ENCODE measurements at regions not wholly inside any gene's neighbourhood (a gene's known extent, or its start where the extent isn't known, plus 50 kb on each side); places are given as distances from the start of the nearest gene placed in this dataset.
"Not testable (repeated sequence)": the region's sequence is repeated elsewhere in the genome, so short reads cannot be mapped to it uniquely, and the experiment has no call there.

GRCh38 chr10:4633186-4633585, 192.8 kb upstream of the AKR1E2 start:
- no peak for DNase-seq

DNA sequence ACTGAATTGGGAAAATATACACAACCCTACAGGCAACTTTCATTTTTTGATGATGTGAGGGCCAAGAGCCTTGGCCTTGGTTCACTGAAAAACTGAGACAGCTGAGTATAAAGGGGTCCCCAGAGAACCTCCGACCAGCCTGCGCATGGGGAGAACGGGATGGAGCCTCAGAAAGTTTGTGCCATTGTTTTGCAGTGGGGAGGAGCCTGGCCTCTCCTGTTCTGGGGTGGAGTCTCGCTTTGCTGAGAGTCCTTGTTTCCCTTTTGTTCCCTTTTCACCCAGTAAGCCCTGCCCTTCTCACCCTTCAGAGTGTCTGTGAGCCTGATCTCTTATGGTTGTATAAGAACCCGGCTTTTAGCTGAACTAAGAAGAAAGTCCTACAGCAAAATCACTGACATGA, 193.2 kb upstream of the AKR1E2 start:
- no peak for DNase-seq

- no peak for DNase-seq
Observed at GRCh38 chr10:4626919-4627318, 199.1 kb upstream of the AKR1E2 start.

DNA sequence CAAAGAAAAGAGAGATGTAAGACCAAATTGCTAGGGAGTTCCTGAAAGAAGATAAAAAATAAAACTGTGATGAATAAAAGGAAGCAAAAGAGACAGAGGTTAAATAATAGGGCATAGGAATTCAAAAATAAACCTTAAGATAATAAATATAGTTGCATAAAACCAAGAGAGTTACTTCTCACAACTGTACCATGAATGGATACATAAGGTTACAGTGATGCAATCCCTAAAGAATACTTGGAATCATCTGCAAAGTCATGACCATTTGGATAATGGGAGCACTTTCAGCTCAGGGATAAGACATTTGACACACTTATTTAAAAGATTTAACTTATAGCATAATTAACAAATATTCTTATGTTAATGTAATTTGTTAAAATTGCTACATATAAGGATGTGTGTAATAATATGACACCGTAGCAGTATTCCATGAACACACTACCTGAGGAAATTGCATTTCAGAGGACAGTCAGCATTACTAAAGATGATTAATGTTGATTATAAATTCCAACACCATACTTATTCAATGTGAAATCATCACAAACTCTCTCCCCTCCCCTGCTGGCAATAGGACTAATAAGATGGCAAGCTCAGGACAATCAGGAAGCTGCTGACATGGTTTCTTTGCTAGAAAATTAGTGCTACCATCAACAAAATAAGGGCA, 202.1 kb upstream of the AKR1E2 start:
- DNase-seq, result no peak

DNA sequence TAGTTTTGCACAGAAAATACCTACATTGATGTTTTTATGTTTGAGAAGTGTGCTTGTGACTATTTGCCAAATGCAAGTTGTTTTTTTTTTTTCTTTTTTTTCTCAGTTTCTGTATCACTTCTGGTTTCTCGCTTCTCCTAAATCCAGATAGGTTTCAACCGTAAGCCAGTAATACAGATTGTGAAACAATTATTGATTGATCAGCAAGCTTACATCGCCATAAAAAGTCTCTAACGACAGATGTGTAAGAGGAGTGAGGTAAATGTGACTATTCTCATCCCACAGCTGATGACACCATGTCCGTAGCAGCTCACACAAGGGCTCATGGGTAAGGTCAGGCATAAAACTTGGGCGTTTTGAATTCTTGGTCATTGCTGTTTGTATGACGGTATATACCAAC, 202.8 kb upstream of the AKR1E2 start:
- DNase-seq, result no peak

DNA sequence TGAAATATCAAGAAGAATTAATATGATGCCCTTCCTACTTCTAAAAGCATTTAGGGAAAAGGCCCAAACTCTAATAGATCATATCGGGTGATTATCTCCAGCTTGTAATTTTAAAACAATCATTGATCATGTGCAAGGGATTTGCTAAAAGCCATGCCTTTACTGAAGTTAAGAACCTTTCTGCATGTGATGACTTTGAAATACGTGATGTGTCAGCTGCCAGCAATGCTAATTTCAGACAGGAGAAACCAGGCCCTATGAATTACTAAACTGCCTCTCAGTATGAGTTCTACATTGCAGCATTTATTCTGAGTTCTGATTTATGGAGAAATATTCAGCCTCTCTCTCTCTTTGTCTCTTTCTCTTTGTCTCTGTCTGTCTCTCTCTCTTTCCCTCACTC, 203.6 kb upstream of the AKR1E2 start:
- no peak for DNase-seq

- DNase-seq, result no peak
Observed at GRCh38 chr10:4617589-4617988, 208.4 kb upstream of the AKR1E2 start.

DNA sequence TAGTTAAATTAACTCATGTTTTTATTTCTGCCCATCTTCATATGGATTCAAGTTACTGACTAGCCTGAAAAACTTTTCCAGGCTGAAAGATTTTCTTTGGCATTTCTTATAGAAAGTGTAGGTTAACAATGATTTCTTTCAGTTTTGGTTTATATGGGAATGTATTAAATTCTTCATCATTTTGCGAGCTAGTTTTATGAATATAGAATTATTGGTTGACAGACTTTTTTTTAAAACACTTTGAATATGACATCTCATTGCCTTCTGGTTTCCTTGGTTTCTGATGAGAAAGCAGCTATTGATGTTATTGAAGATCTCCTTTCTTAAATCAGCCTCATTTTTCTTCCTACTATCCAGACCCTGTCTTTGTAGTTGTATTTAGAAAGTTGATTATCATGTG, 211.0 kb upstream of the AKR1E2 start:
- DNase-seq, result no peak

DNA sequence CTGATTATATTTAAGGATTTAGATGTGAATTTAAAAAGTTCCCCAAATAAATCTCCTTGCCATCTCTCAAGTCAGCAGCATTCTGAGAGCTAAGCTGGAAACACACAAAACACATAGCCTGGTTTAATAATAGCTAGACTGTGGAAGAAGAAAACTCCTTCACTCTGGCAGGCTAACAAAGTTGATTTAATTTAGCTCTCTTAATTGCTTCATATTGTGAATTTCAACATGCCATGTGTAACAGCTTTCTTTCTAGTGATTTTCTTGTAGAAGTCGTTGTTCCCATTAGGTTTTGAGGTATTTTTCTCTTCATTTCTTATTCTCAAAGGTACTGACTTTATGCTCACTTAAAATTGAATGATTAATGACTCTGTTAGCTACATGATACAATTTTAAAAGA, 216.8 kb upstream of the AKR1E2 start:
- no peak for DNase-seq

DNA sequence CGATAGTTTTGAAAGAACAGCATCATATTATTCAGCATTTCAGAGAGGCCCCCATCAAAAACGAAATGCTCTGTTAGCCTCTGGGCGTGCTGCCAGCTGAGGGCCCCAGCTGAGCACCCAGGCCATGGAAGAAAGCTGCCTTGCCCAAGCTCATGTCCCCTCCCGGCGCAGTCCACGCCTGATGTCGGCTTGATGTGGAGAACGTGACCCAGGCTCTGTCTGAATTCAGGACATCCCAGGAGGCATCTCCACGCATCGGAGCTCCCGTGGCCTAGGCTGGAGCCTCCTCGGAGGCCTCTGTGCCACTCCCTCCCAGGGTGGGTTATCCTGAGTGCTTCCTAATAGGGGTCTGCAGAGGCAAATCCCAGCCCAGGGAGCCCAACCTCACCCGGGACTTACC, 218.3 kb upstream of the AKR1E2 start:
- DNase-seq, result no peak

- DNase-seq, result no peak
Observed at GRCh38 chr10:4606856-4607636, 219.0 kb upstream of the AKR1E2 start.

- no peak for DNase-seq
Observed at GRCh38 chr10:4602764-4603491, 223.1 kb upstream of the AKR1E2 start.

DNA sequence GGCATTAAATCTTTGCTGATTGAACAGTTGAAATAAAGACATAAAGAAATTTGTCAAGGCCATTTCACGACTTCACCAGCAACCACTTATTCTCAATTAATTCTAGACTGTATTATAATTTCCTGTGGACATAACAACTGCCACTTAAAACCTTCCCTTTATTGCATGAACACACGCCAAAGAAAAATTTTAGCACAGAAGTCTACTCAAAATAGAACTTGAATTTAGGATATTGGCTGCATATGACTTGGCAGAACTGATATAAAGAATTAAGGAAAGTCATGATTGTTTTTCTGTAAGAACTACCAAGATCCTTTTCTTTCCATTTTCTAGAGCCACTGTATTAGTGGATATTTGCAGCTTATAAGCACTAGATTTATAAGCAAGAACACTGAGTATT, 226.5 kb upstream of the AKR1E2 start:
- no peak for DNase-seq

GRCh38 chr10:4597898-4598297, 228.1 kb upstream of the AKR1E2 start:
- not testable (repeated sequence) for DNase-seq

- no peak for DNase-seq
Observed at GRCh38 chr10:4596951-4597350, 229.1 kb upstream of the AKR1E2 start.

GRCh38 chr10:4595719-4596319, 230.2 kb upstream of the AKR1E2 start:
- DNase-seq, result no peak

DNA sequence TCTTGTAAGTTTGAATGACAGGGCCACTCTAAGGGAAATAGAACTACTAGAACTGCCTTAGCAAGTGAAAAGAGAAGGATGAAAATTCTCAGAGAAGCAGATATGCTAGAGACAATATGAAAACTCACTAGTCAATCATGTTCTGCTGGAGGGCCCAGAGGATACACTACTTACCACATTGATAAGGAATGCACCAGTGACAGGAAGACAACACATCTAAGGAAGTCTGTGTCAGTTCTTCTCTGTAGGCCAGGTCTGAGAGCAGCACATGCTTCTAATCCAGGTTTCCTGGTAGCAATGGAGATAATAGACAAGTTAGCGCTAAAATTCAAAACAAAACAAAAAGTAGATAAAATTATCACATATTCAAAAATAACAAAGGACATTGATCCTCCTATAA, 235.2 kb upstream of the AKR1E2 start:
- no peak for DNase-seq

DNA sequence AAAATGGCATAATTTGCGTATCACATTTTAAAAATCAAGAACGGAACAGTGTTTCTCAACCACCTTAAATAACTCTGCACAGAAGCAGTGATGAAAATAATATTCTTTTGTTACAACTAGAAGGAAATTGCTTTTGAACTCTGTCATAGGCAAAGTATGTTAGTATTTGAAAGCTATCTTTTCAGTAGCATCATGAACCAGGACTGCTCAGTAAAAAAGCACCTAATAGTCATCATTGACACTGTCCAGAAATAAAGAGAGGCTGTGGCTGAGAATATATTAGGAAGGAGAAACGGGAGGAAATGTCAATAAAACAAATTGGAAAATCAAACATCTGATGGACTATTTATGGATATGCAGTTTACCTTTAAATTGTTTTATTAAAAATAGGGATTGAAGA, 237.2 kb upstream of the AKR1E2 start:
- no peak for DNase-seq

- no peak for DNase-seq
Observed at GRCh38 chr10:4587466-4587865, 238.5 kb upstream of the AKR1E2 start.

- DNase-seq, result no peak
Observed at GRCh38 chr10:4586776-4587175, 239.2 kb upstream of the AKR1E2 start.

DNA sequence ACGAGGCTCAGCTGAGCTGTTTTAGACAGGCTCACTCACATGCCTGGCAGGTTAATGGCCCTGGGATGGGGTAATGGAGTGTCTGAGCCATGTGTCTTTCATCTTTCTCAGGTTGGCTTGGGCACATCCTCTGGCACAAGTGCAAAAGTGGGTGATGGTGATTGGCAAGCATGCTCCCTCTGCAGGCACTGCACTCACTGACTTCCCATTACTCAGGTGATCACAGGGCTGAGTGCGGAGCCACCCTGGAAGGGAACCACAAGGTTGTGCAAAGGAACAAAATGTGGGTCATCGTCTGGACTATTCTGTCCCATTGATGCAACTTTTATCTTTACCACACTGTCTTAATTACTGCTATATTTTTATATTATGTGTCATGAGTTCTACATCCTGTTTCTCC, 244.1 kb upstream of the AKR1E2 start:
- DNase-seq, result no peak

- no peak for DNase-seq
Observed at GRCh38 chr10:4579844-4580243, 246.2 kb upstream of the AKR1E2 start.

- DNase-seq, result no peak
Observed at GRCh38 chr10:4576206-4576605, 249.8 kb upstream of the AKR1E2 start.

- no peak for DNase-seq
Observed at GRCh38 chr10:4569151-4569550, 256.9 kb upstream of the AKR1E2 start.
